ENCODE measurements at regions not wholly inside any gene's neighbourhood (a gene's known extent, or its start where the extent isn't known, plus 50 kb on each side); places are given as distances from the start of the nearest gene placed in this dataset.

DNA sequence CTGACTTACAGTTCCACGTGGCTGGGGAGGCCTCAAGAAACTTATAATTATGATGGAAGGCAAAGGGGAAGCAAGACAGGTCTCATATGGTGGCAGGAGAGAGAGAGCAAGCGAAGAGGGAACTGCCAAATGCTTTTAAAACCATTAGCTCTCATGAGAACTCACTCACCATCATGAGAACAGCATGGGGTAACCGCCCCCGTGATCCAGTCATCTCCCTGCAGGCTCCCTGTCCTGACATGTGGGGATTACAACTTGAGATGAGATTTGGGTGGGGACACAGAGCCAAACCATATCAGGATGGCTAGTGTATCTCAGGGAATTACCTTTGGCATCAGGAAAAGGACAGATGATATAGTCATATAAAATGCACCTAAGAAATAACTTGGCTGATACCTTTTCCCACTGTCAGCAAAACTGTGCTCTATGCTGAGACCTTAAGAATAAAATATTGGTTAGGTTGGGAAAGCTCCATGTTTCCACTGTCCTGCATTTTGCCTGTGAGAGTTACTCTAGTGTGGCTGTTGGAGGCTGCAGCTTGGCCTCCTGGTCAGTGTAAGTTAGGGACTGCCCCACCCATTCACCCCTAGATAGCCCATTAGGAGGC, 110.3 kb downstream of the UCHL1 start:
- TF ChIP-seq FOXM1 (IDR thresholded peaks at IDR 0.05; ENCODE audit: borderline replicate concordance, low read depth) (no peak), TAF1 (IDR thresholded peaks at IDR 0.05; ENCODE audit: low read depth) (no peak), YY1 (IDR thresholded peaks at IDR 0.05; ENCODE audit: low read depth) (no peak), CEBPB (IDR thresholded peaks at IDR 0.05) (no peak), EP300 (IDR thresholded peaks at IDR 0.05; ENCODE audit: borderline replicate concordance) (no peak)
- TF ChIP-seq, protein P1, sequence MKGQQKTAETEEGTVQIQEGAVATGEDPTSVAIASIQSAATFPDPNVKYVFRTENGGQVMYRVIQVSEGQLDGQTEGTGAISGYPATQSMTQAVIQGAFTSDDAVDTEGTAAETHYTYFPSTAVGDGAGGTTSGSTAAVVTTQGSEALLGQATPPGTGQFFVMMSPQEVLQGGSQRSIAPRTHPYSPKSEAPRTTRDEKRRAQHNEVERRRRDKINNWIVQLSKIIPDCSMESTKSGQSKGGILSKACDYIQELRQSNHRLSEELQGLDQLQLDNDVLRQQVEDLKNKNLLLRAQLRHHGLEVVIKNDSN (IDR thresholded peaks at IDR 0.05), result no peak
